Renal cortex interstitium (tissue), 11 donors: ENCODE measurements at regions not wholly inside any gene's neighbourhood (a gene's known extent, or its start where the extent isn't known, plus 50 kb on each side); places are given as distances from the start of the nearest gene placed in this dataset.
"Not testable (repeated sequence)": the region's sequence is repeated elsewhere in the genome, so short reads cannot be mapped to it uniquely, and the experiment has no call there.

ENCODE experiments used
- DNase-seq, 11 donors: peaks; one replicate each; pipeline ENCODE4 v3.0.0-alpha.2; 2013; ENCODE audit warnings: low read depth in 9 of 11, low spot score in 4 of 11; ENCODE audit errors: extremely low read depth in 1 of 11

DNA sequence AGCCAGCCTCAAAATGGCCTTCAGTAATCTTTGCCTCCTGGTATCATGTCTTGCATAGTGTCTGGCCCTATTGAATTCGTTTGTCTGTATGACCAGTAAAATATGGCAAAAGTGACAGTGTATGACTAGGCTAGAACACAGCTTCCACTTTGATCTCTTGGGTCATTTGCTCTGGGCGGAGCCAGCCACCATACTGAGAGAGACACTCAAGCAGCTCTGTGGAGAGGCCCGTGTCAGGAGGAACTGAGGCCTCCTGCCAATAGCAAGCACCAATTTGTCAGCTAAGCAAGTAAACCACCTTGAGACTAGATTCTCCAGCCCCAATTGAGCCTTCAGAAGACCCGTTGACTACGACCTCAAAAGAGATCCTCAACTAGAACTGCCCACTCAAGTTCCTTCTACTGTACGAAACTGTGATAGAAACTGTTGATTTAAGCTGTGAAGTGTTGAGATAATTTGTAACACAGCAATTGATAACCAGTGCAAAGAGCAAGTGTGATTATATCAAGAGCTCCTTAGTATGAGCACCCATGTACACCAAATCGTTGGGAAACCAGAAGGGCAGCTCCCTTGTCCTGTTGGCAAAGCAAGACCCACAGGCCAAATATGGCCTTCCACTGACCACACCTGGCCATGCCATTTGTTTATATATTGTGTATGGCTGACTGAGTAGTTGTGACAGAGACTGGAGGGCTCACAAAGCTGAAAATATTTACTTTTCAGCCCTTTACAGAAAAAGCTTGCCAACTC lies 52.7 kb upstream of the SERBP1 start:
- no peak for DNase-seq

DNA sequence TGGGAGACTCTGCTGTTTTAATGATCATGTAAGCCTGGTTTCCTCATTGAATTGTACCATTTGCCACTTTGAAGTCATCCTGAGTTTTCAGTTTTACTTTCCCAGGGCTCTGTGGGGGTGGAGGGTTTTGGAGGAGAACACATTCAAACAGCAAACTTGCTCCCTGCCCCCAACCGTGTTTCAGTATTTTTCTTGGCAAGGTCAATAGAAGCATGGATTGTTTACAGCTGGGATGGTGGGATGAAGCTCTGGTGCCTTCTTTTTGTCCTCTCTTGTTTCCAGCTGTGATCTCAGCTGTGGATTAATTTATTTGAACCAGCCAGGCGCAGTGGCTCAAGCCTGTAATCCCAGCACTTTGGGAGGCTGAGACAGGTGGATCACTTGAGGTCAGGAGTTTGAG lies 54.3 kb upstream of the SERBP1 start:
- DNase-seq, result peak in 2 of 11 donors; percentile 43 to 54

DNA sequence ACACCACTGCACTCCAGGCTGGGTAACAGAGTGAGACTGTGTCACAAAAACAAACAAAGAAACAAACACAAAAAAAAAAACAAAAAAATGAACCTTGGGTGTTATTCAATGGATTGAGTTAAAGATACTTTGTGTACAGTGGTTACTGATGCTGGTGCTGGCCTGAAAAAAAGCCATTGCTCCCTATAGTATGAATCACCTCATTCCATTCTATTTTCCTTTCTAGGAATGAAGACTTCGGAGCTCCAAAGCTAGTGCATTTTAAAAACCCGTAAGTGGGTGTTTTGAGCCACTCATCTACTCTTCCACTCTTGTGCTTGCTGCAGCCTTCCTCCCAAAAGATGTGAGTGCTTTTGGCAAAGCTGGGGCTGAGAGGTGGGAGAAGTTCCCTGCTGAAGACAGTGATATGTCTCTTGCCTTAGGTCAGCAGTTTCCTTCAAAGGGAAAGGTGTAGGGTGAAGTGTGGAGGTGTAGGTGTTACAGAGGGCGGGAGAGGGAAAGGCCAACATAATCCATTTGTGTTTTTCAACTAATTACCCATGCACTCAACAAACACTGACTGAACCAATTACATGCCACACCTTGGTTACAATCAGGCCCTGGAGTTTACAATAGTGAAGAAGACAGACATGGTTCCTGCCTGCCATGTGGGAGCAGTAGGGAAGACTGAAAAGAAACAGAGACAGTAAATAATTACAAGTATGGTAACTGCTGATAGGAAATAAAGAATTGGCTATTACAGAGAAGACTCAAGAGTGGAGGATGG lies 55.0 kb upstream of the SERBP1 start:
- DNase-seq, result no peak

DNA sequence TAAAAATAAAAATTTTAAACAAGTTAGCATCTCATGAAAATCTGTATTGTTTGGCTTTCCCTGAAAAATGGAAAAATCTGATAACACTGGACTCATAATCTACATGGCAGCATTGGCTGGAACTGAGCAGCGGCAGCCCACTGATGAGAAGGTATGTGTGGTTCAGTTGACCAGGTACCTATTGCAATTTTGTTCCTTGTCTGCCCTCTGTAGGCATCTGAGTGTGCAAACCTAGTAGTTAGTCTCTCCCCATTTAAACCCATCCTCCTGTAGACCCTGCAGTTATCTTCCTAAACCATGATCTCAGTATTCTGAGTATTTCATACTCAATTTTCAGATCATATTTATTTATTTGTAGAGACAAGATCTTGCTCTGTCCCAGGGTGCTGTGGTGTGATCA lies 59.4 kb upstream of the SERBP1 start:
- no peak for DNase-seq

DNA sequence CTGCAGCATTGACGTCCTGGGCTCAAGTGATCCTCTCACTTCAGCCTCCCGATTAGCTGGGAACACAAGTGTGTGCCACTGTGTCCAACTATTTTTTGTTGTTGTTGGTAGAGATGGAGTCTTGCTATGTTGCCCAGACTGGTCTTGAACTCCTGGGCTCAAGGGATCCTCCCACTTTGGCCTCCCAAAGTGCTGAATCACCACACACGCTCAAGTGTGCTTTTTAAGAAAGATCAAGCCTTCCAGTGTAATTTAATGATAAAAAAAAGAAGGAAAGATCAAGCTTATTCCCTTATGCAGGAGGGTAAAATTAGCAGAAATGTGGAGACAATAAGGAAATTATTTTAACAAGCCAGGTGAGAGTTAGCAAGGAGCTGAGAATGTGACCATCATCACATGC lies 61.1 kb upstream of the SERBP1 start:
- no peak for DNase-seq

DNA sequence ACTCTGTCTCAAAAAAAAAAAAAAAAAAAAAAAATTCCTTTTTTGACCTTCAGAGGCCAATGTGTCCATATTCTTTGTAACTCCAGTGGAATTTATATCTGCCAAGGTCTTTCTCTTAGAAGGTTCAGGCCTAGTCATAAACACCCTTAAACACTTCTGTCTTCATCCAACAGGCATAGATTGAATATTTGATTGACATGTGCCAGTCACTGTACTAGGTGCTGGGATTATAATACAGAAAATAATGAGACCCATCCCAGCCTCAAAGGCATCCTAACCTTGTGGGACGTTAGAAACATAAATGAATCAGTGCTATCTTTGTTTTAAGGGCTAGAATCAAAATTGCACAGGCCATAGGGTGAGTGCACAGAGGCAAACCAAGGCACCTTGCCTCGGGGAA lies 62.9 kb upstream of the SERBP1 start:
- DNase-seq, result no peak

DNA sequence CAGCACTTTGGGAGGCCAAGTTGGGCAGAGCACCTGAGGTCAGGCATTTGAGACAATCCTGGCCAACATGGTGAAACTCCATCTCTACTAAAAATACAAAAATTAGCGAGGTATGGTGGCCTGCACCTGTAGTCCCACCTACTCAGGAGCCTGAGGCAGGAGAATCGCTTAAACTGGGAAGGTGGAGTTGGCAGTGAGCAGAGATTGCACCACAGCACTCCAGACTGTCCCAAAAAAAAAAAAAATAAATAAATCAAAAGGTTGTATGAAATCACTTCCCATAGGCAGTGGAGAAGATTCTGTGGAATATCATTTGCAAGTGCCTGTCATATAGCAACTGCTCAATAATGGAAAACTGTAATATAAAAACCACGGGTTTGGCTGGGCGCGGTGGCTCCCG lies 65.1 kb upstream of the SERBP1 start:
- DNase-seq, result no peak

DNA sequence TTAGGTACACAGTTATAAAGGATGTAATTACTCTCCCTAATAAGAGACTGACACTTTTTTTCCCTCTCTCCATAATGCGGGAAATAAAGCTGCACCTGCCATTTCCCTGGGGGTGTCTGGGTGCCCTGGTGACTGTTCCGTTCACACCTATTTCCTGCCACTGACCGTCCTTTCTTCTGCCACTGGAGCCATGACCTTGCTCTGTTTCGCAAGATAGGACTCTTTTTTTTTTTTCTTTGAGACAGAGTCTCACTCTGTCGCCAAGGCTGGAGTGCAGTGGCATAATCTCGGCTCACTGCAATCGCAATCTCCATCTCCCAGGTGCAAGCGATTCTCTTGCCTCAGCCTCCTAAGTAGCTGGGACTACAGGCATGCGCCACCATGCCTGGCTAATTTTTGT lies 66.1 kb upstream of the SERBP1 start:
- no peak for DNase-seq

DNA sequence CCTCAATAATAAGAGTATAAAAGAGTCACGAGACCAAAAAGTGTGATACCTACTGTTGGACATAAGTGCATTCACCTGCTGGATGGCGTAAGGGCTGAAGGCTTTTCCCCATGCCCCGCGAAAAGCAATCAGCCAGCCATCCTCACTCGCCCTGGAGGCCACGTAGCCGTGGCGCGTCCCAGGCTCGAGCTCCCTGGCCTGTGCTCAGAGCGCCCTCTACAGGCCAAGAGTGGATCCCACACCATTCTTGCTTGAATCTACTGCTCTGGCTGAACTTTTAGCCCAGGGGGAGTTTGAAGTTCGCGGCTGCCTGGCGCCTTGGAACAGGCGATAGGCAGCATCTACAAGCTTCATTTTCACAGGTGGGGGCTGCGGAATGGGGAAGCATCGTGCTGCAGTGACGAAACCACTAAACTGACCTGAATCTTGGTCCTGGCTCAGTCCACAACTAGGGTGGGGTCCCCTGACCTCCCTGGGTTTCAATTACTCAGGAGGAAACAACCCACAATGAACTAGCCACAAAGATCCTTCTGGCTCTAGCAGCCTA lies 70.3 kb upstream of the SERBP1 start:
- DNase-seq, result peak; percentile 73 to 90 (median 79)

DNA sequence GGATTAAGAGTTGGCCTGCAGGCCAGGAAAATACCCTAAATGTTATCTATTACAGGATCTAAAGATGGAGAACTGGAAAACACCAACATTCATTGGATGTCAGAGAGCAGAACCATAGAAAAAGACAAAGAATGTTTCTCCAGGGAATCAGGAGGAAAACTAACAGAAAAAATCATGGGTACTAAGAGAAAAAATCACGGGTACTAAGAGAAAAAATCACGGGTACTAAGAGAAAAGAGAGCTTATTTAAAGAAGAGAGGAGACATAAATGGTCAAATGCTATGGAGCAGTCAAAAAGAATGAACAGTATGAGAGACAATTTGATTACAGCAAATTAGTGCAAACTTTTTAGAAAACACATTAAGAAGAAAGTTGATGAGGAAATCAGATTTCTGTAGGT lies 73.8 kb upstream of the SERBP1 start:
- no peak for DNase-seq

DNA sequence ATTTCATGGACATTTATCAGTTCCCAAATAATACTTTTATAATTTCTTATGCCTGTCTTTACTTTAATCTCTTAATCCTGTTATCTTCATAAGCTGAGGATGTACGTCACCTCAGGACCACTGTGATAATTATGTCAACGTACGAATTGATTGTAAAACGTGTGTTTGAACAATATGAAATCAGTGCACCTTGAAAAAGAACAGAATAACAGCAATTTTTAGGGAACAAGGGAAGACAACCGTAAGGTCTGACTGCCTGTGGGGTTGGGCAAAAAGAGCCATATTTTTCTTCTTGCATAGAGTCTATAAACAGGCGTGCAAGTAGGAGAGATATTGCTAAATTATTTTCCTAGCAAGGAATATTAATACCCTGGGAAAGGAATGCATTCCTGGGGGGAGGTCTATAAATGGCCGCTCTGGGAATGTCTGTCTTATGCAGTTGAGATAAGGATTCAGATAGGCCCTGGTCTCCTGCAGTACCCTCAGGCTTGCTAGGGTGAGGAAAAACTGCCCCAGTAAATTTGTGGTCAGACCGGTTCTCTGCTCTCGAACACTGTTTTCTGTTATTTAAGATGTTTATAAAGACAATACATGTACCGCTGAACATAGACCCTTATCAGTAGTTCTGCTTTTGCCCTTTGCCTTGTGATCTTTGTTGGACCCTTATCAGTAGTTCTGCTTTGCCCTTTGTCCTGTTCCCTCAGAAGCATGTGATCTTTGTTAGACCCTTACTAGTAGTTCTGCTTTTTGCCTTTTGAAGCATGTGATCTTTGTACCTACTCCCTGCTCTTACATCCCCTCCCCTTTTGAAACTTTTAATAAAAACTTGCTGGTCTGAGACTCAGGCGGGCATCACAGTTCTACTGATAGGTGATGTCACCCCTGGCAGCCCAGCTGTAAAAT lies 83.4 kb upstream of the SERBP1 start:
- DNase-seq, result not testable (repeated sequence)

DNA sequence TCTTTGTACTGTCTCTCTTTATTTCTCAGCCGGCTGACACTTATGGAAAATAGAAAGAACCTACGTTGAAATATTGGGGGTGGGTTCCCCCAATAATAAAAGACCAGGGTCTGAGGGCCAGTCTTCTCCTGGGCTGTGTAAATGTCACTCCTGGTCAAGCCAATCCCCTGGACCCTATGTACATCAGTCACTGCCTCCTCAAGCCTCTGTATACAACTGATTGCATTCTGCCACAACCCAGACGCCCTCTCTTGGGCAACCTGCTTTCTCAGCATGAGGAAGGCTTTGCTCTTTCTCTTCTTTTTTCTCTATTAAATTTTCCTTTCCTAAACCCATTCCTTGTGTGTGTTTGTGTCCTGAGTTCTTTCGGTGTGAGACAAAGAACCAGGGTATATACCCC lies 84.1 kb upstream of the SERBP1 start:
- no peak for DNase-seq

DNA sequence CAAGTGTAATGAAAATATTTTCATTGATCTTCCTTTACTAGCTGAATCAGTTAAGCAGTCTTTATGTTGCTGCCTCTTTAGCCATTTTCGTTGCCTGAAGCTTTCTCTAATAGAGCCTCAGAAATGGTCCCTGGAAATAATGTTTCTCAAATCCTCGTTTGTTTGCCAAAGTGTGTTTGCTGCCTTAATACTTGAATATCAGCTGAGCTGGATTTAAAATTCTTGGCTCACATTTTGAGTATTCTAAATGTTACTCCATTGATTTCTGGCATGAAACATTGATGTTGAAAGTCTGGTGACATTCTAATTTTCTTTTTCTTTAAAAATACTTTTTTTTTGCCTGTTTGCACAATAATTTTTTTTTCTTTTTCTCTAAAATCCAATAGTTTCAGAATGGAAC lies 84.6 kb upstream of the SERBP1 start:
- no peak for DNase-seq

DNA sequence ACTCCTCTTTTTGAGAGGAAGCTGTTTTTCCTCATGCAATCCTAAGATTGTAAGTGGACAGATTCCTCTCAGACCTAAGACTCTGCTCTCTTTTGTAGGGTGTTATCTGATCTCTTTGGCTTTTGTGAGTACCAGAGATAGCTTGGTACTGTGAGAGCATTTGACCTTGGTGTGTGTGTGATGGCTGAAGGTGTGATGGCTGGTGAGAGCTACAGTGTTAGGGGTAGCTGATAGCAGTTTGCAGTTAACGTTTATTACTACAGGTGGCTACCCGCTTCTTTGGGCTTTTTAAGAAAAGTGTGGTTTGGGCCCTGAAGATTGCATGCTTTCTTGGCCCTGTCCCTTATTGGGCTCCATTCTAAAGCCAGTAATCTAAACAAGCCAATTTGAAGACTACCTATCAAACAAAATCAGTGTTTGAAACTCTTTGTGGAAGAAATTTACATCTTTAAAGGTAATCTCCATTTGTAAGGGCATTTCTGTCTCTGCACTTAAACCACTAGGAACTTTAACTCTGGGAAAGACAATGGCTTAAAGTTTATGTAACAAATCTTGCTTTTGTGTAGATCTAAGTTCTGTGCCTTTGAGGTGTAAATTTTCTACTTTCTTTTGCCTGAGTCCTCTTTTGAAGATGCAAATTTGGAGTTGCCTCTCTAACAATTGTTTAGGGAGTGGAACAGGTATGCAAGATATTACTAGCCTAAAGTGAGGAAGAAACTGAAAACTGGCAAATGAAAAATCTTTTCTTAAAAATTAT lies 85.3 kb upstream of the SERBP1 start:
- no peak for DNase-seq

DNA sequence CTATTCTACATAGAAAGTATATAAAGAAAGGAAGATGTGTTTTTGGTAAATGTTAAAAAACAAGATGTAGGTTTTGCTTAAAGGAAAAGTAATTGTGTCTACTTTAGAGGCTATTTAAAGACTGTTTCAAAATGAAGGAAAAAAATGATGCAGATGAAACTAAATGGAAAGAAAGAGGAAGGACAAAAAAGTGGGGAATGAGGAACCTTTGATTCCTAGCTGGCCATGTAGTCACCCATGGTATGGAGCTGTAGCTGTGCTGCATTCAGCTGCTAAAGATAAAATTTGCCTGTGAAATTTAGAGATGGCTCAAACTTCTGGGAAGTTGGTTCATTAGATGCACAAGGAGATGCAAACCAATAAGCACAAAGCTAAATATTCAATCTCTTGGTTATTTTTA lies 86.8 kb upstream of the SERBP1 start:
- DNase-seq, result no peak

DNA sequence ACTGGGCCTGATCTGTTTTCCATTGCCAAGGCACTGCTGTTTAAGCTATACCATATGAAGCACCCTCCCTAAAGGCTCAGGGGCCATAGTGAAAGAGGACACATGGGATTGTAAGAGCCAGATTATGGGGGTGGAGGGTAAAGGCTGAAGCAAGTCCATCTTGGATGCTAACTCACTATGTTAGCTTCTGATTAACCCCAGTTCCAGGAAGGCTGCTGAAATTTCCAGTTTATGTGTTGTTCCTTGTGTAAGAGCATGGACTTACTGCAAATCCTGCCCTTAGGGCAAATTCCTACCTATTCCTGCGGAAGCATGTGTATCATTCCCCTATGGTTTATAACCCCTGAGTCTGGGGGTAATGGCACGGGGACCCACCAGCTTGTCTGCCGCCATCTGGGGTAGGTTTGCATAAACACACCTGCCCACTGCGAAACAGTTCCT lies 91.8 kb upstream of the SERBP1 start:
- peak in 3 of 11 donors; percentile 28 to 66 (median 33) for DNase-seq

DNA sequence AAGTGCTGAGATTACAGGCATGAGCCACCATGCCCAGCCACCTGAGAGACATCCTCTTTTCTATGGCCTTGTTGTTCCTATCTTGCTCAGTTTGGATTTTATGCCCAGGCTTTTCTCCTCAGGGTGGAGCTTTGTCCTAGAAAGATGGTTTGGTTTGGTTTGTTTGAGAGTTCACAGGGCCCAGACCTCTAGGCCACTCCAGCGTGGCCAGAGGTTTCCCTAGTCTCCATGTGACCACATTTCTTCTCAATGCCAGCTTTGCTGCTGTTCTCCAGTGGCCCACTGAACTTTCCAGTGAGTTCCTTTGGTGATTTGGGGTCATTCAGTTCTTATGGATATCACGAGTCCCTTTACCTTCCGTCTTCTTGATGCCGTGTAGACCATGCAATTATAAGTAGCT lies 92.6 kb upstream of the SERBP1 start:
- no peak for DNase-seq

DNA sequence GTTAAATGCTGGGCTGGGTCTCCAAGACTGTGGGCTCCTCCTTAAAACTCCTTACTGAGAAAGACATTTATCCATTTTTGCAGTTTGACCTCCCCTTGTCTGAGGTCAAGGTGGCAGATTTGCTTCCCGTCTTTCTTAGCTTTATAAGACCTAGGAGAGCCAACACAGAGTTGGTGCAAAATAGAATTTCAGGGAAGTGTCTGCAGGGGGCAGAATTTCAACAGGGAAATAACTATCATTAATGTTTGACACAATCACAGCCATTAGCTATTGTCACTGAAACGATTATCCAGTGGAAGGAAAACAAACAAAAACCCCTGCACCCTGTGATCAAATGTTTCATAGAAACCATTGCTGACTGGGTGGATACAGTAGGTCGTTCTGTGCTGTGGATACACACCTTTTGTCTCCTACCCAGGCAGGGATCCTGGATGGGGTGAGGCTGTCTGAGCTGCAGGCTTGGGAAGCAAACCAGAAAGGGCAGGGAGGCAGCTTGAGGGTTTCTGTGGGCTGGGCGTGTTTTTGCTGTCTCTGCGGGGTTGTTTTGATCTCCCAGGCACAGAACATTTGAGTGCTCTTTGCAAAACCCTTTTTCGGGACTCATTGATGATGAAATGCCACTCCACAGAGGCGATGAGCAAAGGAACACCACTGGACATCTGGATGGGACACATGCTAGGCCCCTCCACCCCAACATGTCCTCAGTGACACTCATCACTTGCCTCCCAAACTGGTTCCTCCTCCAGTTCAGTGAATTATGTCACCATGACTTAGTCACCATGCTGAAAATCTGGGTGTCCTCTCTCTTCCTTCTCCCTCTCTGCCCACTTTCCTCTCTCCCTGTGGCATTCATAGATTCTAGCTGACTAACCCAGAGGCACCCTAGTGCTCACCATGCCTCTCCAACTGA lies 94.2 kb upstream of the SERBP1 start:
- DNase-seq, result no peak
